ENCODE measurements at regions not wholly inside any gene's neighbourhood (a gene's known extent, or its start where the extent isn't known, plus 50 kb on each side); places are given as distances from the start of the nearest gene placed in this dataset.

- TF ChIP-seq CTCF (IDR thresholded peaks at IDR 0.05; ENCODE audit: extremely low read depth in 1 of 2, insufficient read depth in 1 of 2, low read depth in 1 of 2, low read length in 2 of 2), result no peak
- TF ChIP-seq EZH2 (IDR thresholded peaks at IDR 0.05; ENCODE audit: borderline replicate concordance, low read depth, low read length, severe bottlenecking), result no peak
- TF ChIP-seq POLR2A (IDR thresholded peaks at IDR 0.05; ENCODE audit: low read depth, low read length), result no peak
- TF ChIP-seq POLR2AphosphoS5 (IDR thresholded peaks at IDR 0.05; ENCODE audit: insufficient read depth, low read depth, low read length), result no peak
- no peak for TF ChIP-seq FOS (IDR thresholded peaks at IDR 0.05; ENCODE audit: borderline replicate concordance, insufficient read depth, low read length)
- no peak for TF ChIP-seq MAX (IDR thresholded peaks at IDR 0.05; ENCODE audit: insufficient read depth, insufficient read length)
- no peak for TF ChIP-seq MYC (IDR thresholded peaks at IDR 0.05; ENCODE audit: low read depth, low read length)
- TF ChIP-seq JUN (IDR thresholded peaks at IDR 0.05; ENCODE audit: borderline replicate concordance, insufficient read depth, insufficient read length, low read depth), result no peak
Observed at GRCh38 chr5:155943516-155944407, 383.2 kb upstream of the SGCD start.

Data from endothelial cell of umbilical vein (primary cell).